ENCODE measurements at regions not wholly inside any gene's neighbourhood (a gene's known extent, or its start where the extent isn't known, plus 50 kb on each side); places are given as distances from the start of the nearest gene placed in this dataset.

DNA sequence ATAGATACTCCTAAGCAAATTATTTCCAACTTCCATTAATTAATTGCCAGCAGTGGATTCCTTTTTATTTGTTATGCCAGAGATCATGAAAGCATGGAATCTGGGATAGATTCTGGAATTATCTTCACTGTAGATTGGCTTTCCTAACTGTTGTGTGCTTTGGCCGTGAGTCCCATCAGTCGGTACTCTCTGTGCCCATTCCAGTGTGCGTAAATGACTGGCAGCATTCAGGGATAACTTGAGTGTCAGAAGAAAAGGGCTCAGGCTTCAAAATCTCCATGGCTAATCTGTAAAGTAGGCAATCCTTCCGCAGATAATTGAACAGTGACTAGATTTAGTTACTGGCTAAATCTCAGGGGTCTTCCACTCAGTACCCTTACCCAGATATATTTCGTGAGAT, 76.8 kb upstream of the TMEM164 start:
- in situ Hi-C loops (cut with MboI; ENCODE audit: low sequenced_read_pairs): no loop called here

DNA sequence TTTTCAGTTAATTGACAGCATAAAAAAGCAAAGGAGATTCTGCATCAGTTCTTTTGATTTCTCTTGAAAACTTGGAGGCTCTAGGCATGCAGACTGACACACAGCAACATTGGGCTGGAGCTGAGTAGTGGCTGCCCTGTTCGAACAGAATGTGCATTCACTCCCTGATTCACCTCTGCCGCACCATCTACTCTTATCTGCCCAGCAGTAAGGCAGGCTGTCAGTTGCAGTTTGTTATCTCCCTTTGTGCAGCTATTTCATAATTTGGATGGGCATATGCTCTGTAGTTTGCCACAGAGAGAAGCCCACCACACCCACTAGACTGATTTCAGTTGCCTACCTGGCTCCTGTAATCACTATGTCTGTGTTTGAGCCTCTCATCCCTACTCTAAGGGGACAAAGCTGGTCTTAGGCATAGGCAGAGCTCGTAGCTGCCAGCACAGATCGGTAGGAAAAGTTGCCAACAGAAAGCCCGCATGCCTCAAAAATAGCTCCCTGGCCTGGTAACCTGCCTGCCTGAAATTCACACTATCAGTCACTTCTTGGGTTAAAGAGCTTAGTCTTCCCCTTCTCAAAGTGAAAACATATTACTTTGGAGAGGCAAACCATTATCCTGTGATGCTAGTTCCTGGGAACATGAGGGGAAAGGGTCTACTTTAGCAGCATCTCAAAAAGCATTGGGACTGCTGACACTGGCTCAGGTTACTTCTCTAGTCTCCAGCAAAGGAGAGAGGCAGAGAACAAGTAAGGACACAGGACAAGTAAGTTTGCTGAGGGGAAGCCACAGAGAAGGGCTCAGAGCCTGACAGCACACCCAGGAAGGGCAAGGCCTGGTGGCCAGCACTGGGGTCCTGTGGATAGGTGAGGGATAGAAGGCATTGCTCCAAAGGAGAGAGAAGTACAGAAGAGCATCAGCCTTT, 75.9 kb upstream of the TMEM164 start:
- in situ Hi-C loops (cut with MboI; ENCODE audit: low sequenced_read_pairs): no loop called here

DNA sequence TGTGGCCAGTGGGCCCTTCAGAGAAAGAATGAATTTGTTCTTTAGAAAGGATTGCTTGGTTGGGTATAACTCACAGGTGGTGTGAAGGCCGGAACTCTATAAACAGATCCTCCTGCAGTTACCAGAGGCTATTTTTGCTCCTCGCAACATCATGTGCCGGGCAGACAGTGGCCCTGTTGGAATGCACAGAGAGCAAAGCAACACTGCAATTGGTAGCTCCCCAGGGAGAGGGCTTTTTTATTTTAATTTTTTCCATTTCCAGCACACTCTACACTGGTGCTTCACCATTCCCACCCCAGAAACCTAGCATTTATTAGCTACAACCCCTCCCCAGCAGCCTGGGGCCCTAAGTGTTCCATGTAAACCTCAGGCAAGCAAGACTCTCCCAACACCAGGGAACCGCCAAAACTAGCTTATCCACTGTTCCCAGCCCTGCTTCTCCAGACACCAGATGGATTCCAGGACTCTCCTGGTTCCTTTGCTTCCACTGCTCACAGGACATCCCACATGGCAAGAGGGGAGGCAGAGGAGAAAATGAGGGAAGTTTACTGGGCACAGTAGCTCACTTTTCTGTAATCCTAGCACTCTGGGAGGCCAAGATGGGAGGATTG, 75.1 kb upstream of the TMEM164 start:
- in situ Hi-C loops (cut with MboI; ENCODE audit: low sequenced_read_pairs): no loop called here

DNA sequence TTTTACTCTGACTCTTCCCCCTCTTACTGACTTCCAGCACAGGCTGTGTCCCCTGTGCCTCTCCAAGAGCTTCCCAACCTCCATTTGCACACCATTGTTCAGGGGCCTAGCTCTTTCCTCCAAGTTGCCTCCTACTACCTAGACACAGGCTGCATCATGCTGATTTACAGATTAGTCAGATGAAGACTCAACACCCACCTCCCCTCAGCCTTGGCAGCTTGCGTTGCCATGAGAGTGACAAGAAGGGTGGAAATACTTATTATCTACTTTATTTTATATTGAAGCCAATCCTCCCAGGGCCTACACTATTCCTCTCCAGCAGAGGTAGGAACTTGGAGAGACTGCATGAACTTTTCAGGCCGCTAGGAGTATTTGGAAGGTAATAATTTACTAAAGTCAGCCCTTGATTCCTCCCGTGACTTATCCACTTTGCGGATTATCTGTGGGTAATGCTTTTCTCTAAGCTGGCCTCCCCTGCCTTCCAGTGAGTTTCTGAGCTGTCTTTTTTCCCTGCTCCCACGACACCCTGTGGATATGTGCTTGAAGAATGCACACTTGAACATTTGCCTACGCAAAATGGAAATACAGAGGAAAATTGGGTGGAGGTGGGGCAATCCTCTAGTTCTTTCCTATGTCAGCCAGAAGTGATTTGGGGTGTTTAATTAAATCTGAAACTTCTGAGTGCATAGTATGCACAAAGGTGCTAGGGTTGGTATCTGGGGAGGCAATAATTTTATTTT, 74.1 kb upstream of the TMEM164 start:
- in situ Hi-C loops (cut with MboI; ENCODE audit: low sequenced_read_pairs): no loop called here

DNA sequence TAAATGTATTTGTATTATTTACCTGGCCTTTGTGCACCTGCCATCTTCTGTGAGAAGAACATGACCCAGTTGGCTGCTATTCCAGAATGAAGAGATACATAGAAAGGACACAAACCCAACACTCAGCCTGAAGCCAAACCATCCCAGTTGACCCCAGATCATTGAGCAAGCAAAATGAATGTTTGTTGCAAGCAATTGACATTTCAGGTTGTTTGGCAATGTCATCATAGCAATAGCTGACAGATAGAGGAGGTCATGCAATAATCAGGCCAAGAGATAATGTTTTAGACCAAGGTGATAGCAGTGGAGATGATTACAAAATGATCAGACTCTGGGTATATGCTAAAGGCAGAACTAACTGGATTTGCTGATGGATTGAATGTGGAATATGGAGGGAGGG, 71.2 kb upstream of the TMEM164 start:
- in situ Hi-C loops (cut with MboI; ENCODE audit: low sequenced_read_pairs): no loop called here

DNA sequence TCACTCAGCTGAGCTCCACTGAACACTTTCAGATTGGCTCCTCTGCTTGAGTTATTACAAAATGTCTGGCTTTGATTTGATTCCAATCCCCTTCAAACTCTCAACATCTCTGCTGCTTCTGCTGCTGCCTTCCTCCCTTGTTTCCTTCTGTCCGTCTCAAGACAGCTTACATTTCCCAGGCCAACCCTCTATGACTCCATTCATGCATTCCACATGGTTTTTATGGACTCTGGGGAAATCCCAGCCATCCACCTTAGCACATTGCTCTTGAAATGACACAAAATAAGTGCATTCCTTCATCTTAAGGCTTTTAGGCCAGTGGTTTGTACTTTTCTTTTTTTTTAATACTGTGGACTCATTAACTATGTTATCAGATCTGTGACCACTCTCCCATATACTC, 68.5 kb upstream of the TMEM164 start:
- in situ Hi-C loops (cut with MboI; ENCODE audit: low sequenced_read_pairs): no loop called here

DNA sequence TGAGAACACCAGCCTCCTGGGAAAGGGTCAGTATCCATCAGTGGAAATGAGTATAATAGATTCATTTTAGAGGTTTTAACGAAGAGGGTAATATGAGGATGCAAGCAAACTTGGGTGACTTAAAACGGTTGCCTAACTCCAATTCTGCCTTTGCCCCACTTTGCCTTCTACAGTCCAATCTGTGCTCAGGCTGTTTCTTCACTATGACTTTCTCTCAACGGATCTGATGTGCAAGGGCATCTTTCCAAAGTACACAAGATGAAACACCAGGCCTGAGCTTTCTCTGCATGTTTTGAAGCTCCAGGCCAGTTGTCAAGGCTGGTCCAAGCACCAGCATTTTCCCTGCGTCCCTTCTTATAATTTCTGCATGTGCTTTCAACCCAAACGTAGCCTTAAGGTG, 68.0 kb upstream of the TMEM164 start:
- in situ Hi-C loops (cut with MboI; ENCODE audit: low sequenced_read_pairs): no loop called here

DNA sequence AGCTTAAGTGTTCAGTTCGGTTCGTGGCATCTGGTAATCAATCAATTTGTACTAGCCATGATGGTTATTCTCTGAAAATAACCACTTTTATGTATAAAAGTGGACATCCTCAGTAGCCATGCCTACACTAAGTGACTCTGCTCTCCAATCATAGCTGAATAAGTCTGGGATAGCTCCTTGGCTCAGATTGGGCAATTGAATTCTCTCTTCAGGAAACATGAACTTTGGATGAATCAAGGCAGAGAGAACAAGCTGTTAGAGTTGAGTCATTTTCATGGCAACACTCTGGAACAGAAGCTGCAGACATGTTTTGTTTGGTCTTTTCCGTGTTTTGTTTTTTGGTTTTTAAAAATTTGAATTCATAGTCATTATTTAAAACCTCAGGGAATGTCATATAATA, 66.8 kb upstream of the TMEM164 start:
- in situ Hi-C loops (cut with MboI; ENCODE audit: low sequenced_read_pairs): no loop called here

DNA sequence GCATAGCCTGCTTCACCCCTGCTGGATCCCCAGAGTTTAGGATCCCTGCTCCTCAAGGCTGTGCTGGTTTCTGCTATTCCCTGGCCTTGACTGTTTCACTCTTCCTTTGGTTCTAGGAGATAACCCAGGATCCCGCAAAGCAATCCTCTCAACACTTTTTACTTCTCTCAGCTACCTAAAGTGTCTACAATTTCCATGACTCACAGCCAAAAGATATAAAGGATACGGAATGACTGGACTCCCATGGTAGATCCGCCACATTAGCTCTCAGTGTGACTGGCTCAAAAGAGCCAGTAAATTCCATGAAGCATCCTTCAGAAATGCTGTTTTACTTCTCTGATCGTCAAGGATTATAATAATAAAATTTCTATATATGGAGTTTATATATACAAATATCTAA, 66.3 kb upstream of the TMEM164 start:
- in situ Hi-C loops (cut with MboI; ENCODE audit: low sequenced_read_pairs): no loop called here

DNA sequence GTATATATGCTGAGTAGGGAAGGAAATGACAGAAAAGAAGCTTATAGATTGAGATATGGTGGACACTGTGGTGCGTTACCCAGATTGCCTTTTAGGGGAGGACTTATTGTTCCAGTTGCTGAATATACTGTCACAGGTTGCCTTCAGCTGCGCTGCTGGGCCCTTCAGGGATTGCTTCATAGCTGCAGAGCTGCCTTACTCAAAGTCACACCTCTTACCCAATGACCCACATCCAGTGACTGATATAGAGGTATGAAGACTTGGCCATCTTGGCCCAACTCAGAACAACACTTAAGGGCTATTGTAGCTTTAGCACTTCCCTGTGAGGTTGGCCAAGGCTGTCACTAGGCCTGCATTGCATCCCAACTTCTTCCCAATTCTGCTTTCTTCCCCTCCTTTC, 63.4 kb upstream of the TMEM164 start:
- in situ Hi-C loops (cut with MboI; ENCODE audit: low sequenced_read_pairs): no loop called here

DNA sequence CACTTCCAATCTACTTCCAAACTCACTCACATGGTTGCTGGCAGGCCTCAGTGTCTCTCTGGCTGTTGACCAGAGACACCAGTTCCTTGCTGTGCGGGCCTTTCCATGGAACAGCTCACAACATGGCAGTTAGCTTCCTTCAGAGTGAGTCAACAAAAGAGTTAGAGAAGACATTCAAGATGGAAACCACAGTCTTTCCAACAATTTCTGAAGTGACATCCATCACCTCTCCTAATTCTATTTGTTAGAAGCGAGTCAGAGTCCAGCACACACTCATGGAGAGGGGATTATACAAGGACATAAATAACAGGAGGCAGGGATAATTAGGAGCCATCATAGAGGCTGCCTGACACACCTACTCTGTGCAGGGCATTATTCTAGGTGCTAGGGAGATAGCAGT, 62.5 kb upstream of the TMEM164 start:
- in situ Hi-C loops (cut with MboI; ENCODE audit: low sequenced_read_pairs): no loop called here

DNA sequence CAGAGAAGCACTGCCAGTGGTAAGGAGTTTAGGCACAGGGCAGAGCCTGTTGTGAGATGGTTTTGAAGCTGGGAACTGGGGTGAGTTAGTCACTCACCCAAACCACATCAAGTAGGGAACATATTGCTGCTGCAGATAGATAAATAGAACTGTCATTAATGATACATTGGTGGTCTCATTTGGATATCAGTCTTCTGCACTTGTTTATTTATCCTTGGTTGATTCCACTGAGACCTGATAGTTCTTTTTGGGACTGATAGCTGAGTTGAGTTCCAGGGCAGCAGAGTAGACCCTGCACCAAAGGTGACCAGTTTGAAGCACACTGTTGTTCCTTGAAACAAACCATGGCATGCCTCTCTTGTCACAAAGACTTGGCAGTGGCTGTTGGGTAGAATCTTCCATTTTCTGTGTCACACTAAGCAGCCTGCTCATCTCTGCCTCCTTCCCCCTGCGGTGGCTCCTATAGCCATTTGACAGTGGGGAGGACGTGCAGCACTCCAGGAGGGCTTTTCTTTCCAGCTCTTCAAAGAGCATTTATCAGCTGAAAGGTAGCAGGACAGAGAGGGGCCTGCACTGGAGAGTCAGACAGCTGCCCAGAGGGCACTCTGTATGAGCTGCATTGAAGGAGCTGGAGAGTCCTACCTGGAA, 59.7 kb upstream of the TMEM164 start:
- in situ Hi-C loops (cut with MboI; ENCODE audit: low sequenced_read_pairs): no loop called here

DNA sequence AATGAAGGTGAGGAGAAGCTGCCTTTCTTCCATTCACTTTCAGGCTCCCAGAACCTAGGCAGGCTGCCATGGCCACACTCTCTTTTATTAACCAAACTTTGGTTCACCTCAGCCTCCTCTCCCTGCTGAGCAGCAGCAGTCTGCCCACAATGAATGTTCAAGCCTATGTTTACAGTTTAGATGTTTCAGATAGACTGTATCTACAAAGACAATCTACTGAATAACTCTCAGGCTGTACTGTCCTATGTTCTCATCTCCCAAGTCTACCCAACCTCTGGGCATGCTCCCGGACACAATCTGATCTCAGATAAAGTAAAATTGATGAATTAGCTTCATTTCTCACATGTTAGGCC, 59.2 kb upstream of the TMEM164 start:
- in situ Hi-C loops (cut with MboI; ENCODE audit: low sequenced_read_pairs): no loop called here

DNA sequence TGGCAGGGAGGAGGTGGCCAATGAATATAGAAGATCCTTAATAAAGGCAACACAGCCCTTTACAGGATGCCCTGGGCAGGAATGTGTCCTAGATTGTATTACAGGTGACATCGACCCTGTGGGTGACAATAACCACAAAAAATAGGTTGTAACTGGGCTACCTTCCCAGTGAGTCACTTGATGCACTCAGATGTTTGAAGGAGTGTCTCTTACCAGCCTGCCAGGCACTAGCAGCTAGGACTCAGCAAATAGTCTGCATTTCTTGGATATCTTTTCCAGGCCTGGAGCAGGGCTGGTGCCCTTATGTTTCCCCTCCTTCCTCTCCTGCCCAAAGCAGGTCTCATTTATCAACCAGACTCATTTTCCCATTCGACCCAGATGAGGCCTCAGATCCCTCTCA, 50.9 kb upstream of the TMEM164 start:
- in situ Hi-C loops (cut with MboI; ENCODE audit: low sequenced_read_pairs): no loop called here

DNA sequence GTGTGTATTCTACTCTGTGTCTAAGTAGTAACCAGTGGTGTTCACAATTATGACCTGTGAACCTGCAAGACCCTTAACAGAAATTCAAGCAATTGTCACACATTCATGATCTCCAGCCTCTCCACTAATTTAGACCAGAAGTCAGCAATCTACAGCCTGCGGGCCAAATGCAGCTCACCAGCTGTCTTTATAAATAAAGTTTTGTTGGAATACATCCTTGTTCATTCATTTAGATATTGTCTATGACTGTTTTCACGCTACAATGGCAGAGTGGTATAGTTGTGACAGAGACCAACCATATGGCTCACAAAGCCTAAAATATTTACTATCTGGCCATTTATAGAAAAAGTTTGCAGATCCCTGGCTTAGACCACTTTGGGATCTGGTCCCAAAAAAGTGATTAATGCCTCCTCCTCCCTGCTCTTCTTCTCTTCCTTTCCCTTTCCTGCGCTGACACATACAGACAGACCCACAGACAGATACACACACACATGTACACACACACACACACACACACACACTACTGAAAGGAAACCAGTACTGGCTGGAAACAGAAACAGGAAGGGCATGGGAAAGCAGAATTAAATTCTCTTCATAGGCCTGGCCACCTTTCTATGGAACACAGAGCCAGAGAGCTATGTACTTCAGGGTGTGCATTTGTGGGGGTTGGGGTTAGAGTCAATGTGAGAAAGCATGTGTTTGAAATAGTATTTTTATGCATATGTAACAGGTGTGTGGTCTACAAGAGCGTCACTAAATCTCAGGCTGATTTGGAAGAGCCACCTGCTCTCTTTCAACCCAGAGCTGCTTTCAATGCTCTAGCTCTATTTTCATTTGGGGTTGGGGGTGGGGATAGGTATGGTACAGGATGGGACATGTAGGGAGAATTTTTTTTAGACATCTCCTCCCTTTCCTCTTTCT, 49.7 kb upstream of the TMEM164 start:
- in situ Hi-C loops (cut with MboI; ENCODE audit: low sequenced_read_pairs): no loop called here
